ENCODE measurements at regions not wholly inside any gene's neighbourhood (a gene's known extent, or its start where the extent isn't known, plus 50 kb on each side); places are given as distances from the start of the nearest gene placed in this dataset.
"Not testable (repeated sequence)": the region's sequence is repeated elsewhere in the genome, so short reads cannot be mapped to it uniquely, and the experiment has no call there.

GRCh38 chr6:141118991-141119390, 1013.7 kb upstream of the GJE1 start:
- DNase-seq, result no peak
- intact Hi-C loops (cut with DNase I), result no loop called here

GRCh38 chr6:141117874-141118273, 1014.9 kb upstream of the GJE1 start:
- intact Hi-C loops (cut with DNase I), result no loop called here
- no peak for DNase-seq

- DNase-seq, result no peak
- intact Hi-C loops (cut with DNase I), result no loop called here
Measured at GRCh38 chr6:141110481-141110880, 1022.2 kb upstream of the GJE1 start.

GRCh38 chr6:141107591-141108160, 1025.0 kb upstream of the GJE1 start:
- intact Hi-C loops (cut with DNase I), result no loop called here
- no peak for DNase-seq

GRCh38 chr6:141105481-141105880, 1027.2 kb upstream of the GJE1 start:
- no peak for DNase-seq
- intact Hi-C loops (cut with DNase I), result no loop called here

GRCh38 chr6:141103246-141103645, 1029.5 kb upstream of the GJE1 start:
- intact Hi-C loops (cut with DNase I), result no loop called here
- no peak for DNase-seq

- intact Hi-C loops (cut with DNase I), result no loop called here
- no peak for DNase-seq
Measured at GRCh38 chr6:141097471-141097870, 1035.3 kb upstream of the GJE1 start.

GRCh38 chr6:141095308-141095707, 1037.4 kb upstream of the GJE1 start:
- no peak for DNase-seq
- intact Hi-C loops (cut with DNase I), result no loop called here

- DNase-seq, result no peak
- intact Hi-C loops (cut with DNase I), result no loop called here
Measured at GRCh38 chr6:141088171-141088570, 1044.6 kb upstream of the GJE1 start.

- intact Hi-C loops (cut with DNase I), result no loop called here
- peak in 2 of 42 donors; percentile 9 to 18 for DNase-seq
Measured at GRCh38 chr6:141077355-141078333, 1055.1 kb upstream of the GJE1 start.

GRCh38 chr6:141057761-141058160, 1075.0 kb upstream of the GJE1 start:
- intact Hi-C loops (cut with DNase I), result no loop called here
- DNase-seq, result no peak

- intact Hi-C loops (cut with DNase I), result no loop called here
- DNase-seq, result no peak
Measured at GRCh38 chr6:141056945-141057625, 1075.6 kb upstream of the GJE1 start.

- intact Hi-C loops (cut with DNase I), result no loop called here
- DNase-seq, result no peak
Measured at GRCh38 chr6:141050471-141050870, 1082.3 kb upstream of the GJE1 start.

GRCh38 chr6:141048451-141048850, 1084.3 kb upstream of the GJE1 start:
- intact Hi-C loops (cut with DNase I), result no loop called here
- no peak for DNase-seq

GRCh38 chr6:141046496-141046895, 1086.2 kb upstream of the GJE1 start:
- intact Hi-C loops (cut with DNase I); DNase-seq: not testable (repeated sequence)

GRCh38 chr6:141041596-141042087, 1091.1 kb upstream of the GJE1 start:
- intact Hi-C loops (cut with DNase I), result no loop called here

GRCh38 chr6:141035312-141036200, 1097.2 kb upstream of the GJE1 start:
- intact Hi-C loops (cut with DNase I), result no loop called here
- no peak for DNase-seq

More at GRCh38 chr6:141041596-141042087, 1091.1 kb upstream of the GJE1 start:
- DNase-seq, result no peak

GRCh38 chr6:141033101-141033500, 1099.6 kb upstream of the GJE1 start:
- intact Hi-C loops (cut with DNase I), result no loop called here
- DNase-seq, result no peak

GRCh38 chr6:141029908-141030307, 1102.8 kb upstream of the GJE1 start:
- no peak for DNase-seq
- intact Hi-C loops (cut with DNase I), result no loop called here

Data from head of caudate nucleus (tissue), 42 donors.